K562 (cell line): ENCODE measurements at regions not wholly inside any gene's neighbourhood (a gene's known extent, or its start where the extent isn't known, plus 50 kb on each side); places are given as distances from the start of the nearest gene placed in this dataset.

Experiments used
- ATF7 ChIP-seq: fragments of 450-650 bp; IDR thresholded peaks from 2 replicates; pipeline ENCODE4 v1.7.1; 2014; ENCODE audit warnings: mild to moderate bottlenecking, moderate library complexity
- BCLAF1 ChIP-seq, 2 experiments: fragments of 450-650 bp in 1 of 2; IDR thresholded peaks; 2 replicates each; pipeline ENCODE4 v1.6.1; 2011 to 2017; ENCODE audit warnings: low read depth in 2 of 2, antibody characterized with exemption in 1 of 2, borderline replicate concordance in 1 of 2, low read length in 1 of 2, mild to moderate bottlenecking in 1 of 2, mixed read lengths in 1 of 2; ENCODE audit not compliant: control insufficient read depth in 1 of 2
- CTBP1 ChIP-seq: fragments of 450-650 bp; IDR thresholded peaks from 2 replicates; pipeline ENCODE4 v1.6.1; 2016; ENCODE audit warnings: borderline replicate concordance
- FOXA3 ChIP-seq, 2 experiments: fragments of 450-650 bp in 1 of 2; sonication (generic) in 1 of 2; formaldehyde crosslinking; IDR thresholded peaks in 1 of 2; conservative IDR thresholded peaks in 1 of 2; 2 replicates each; pipeline versions ENCODE4 v1.4.0 to v1.8.0; 2020 to 2022; ENCODE audit warnings: mild to moderate bottlenecking in 2 of 2, missing genetic modification reagents in 1 of 2
- HSF4 ChIP-seq: fragments of 250-450 bp; sonication (Bioruptor Pico); IDR thresholded peaks from 2 replicates; pipeline ENCODE4 v2.1.2; 2022; ENCODE audit warnings: mild to moderate bottlenecking, moderate library complexity, borderline replicate concordance
- IRF9 ChIP-seq: fragments of 450-650 bp; IDR thresholded peaks from 2 replicates; pipeline ENCODE4 v1.6.1; 2016; ENCODE audit warnings: missing biosample characterization, missing genetic modification characterization
- MTA3 ChIP-seq: fragments of 450-650 bp; formaldehyde crosslinking; IDR thresholded peaks from 2 replicates; pipeline ENCODE4 v1.6.1; 2017; ENCODE audit warnings: mild to moderate bottlenecking, borderline replicate concordance
- PKNOX1 ChIP-seq: fragments of 450-650 bp; IDR thresholded peaks from 2 replicates; pipeline ENCODE4 v1.6.1; 2016
- USF1 ChIP-seq: sonication (generic); formaldehyde crosslinking; IDR thresholded peaks from 2 replicates; pipeline ENCODE4 v1.9.0; 2022; ENCODE audit warnings: mild to moderate bottlenecking, missing genetic modification reagents
- WHSC1 ChIP-seq: IDR thresholded peaks from one replicate; pipeline ENCODE4 v1.6.1; 2012; ENCODE audit warnings: low read length, control low read depth, inconsistent platforms
- ZNF316 ChIP-seq: fragments of 450-650 bp; IDR thresholded peaks from 2 replicates; pipeline ENCODE4 v1.6.1; 2016

GRCh38 chr7:106545275-106545674 lies 115.7 kb downstream of the CCDC71L start (continued):
- TF ChIP-seq IRF9, result no peak
- TF ChIP-seq HSF4 (CRISPR knock-in tag), result no peak
- peak; percentile 23; the same call in 1 of the 2 replicates for TF ChIP-seq PKNOX1
- no peak for TF ChIP-seq USF1 (CRISPR knock-in tag)
- no peak for TF ChIP-seq BCLAF1 (IDR thresholded peaks at IDR 0.05; ENCODE audit: borderline replicate concordance in 1 of 2, control insufficient read depth in 1 of 2, low read depth in 2 of 2, low read length in 1 of 2)
- 0 out of 2 replicates have a peak, but pooled peaks have one; percentile 28 for TF ChIP-seq MTA3
- TF ChIP-seq ATF7, result peak; percentile 47; the same call in 1 of the 2 replicates
- TF ChIP-seq WHSC1, result no peak
- no peak for TF ChIP-seq FOXA3 (CRISPR knock-in tag; conservative IDR thresholded peaks at IDR 0.05 in 1 of 2, IDR thresholded peaks at IDR 0.05 in 1 of 2)
- TF ChIP-seq CTBP1, result 0 out of 2 replicates have a peak, but pooled peaks have one; percentile 53
- peak; percentile 61; the same call in 1 of the 2 replicates for TF ChIP-seq ZNF316
- TF ChIP-seq, all 486 proteins: peak for 19
